HEK293T (cell line): ENCODE measurements at regions not wholly inside any gene's neighbourhood (a gene's known extent, or its start where the extent isn't known, plus 50 kb on each side); places are given as distances from the start of the nearest gene placed in this dataset.
"Not testable (repeated sequence)": the region's sequence is repeated elsewhere in the genome, so short reads cannot be mapped to it uniquely, and the experiment has no call there.

ENCODE experiments used
- CTCF ChIA-PET: fragments of 350-600 bp; formaldehyde crosslinking; extraction: SDS; loops from one replicate; lab custom pipeline; 2021; ENCODE audit warnings: antibody characterized with exemption, inconsistent platforms; lab: Yijun Ruan, JAX
- POLR2A ChIA-PET: fragments of 350-600 bp; formaldehyde crosslinking; extraction: SDS; loops from one replicate; lab custom pipeline; 2020; ENCODE audit warnings: antibody characterized with exemption, inconsistent platforms; lab: Yijun Ruan, JAX
- DNase-seq: peaks from one replicate; pipeline ENCODE4 v3.0.0; 2012; ENCODE audit warnings: mixed read lengths; ENCODE audit errors: extremely low spot score
- ARNT ChIP-seq: fragments of 450-650 bp; IDR thresholded peaks from 2 replicates; pipeline ENCODE4 v1.6.1; 2017; ENCODE audit warnings: mild to moderate bottlenecking
- BHLHE40 ChIP-seq: fragments of 450-650 bp; IDR thresholded peaks from 2 replicates; pipeline ENCODE4 v1.6.1; 2016; ENCODE audit warnings: mild to moderate bottlenecking, moderate library complexity, borderline replicate concordance
- CTBP1 ChIP-seq: fragments of 450-650 bp; IDR thresholded peaks from 2 replicates; pipeline ENCODE4 v1.6.1; 2016; ENCODE audit warnings: borderline replicate concordance
- ELF4 ChIP-seq: fragments of 450-650 bp; IDR thresholded peaks from 2 replicates; pipeline ENCODE4 v1.6.1; 2017; ENCODE audit warnings: antibody characterized with exemption
- FOXA1 ChIP-seq: fragments of 450-650 bp; IDR thresholded peaks from 2 replicates; pipeline ENCODE4 v1.6.1; 2016; ENCODE audit warnings: mild to moderate bottlenecking
- FOXK2 ChIP-seq: fragments of 450-650 bp; IDR thresholded peaks from 2 replicates; pipeline ENCODE4 v1.6.1; 2016; ENCODE audit warnings: mild to moderate bottlenecking
- FOXM1 ChIP-seq: fragments of 450-650 bp; IDR thresholded peaks from 2 replicates; pipeline ENCODE4 v1.6.1; 2017; ENCODE audit warnings: mild to moderate bottlenecking, borderline replicate concordance
- HDGF ChIP-seq: fragments of 450-650 bp; IDR thresholded peaks from 2 replicates; pipeline ENCODE4 v1.6.1; 2017; ENCODE audit warnings: antibody characterized with exemption, borderline replicate concordance
- L3MBTL2 ChIP-seq: fragments of 450-650 bp; conservative IDR thresholded peaks from 2 replicates; pipeline ENCODE4 v1.6.1; 2016; ENCODE audit warnings: mild to moderate bottlenecking
- LEF1 ChIP-seq: fragments of 450-650 bp; IDR thresholded peaks from 2 replicates; pipeline ENCODE4 v1.6.1; 2017; ENCODE audit warnings: mild to moderate bottlenecking, borderline replicate concordance
- NFRKB ChIP-seq: fragments of 450-650 bp; IDR thresholded peaks from 2 replicates; pipeline ENCODE4 v1.6.1; 2016; ENCODE audit warnings: mild to moderate bottlenecking, moderate library complexity
- PKNOX1 ChIP-seq: fragments of 450-650 bp; IDR thresholded peaks from 2 replicates; pipeline ENCODE4 v1.6.1; 2016
- SP1 ChIP-seq: fragments of 450-650 bp; IDR thresholded peaks from 2 replicates; pipeline ENCODE4 v1.6.1; 2017
- SUZ12 ChIP-seq: fragments of 450-650 bp; IDR thresholded peaks from 2 replicates; pipeline ENCODE4 v1.6.1; 2016; ENCODE audit warnings: mild to moderate bottlenecking
- TARDBP ChIP-seq: fragments of 450-650 bp; IDR thresholded peaks from 2 replicates; pipeline ENCODE4 v1.6.1; 2016
- ZNF384 ChIP-seq: fragments of 450-650 bp; IDR thresholded peaks from 2 replicates; pipeline ENCODE4 v1.6.1; 2016

GRCh38 chr13:50226515-50227155, 211.4 kb downstream of the KCNRG start:
- TF ChIP-seq PKNOX1 (no peak), CTBP1 (no peak), ZNF384 (no peak), L3MBTL2 (no peak), FOXK2 (no peak), NFRKB (no peak)
- DNase-seq, result no peak
- CTCF ChIA-PET, result no interaction called here
- POLR2A ChIA-PET, result interaction anchor here (0.9 kb wide), 1 partner anchor 100 kb away, joined by 3 read pairs; no protein-coding TSS in a partner anchor

- TF ChIP-seq ELF4 (no peak), FOXM1 (no peak), BHLHE40 (no peak)
- ChIA-PET CTCF (no interaction called here), POLR2A (interaction anchor here (0.9 kb wide), 1 partner anchor 101 kb away, joined by 3 read pairs; no protein-coding TSS in a partner anchor)
- DNase-seq, result no peak
These were observed 212.1 kb downstream of the KCNRG start for GRCh38 chr13:50227361-50227760.

GRCh38 chr13:50228527-50228926, 213.3 kb downstream of the KCNRG start:
- no peak for DNase-seq
- CTCF ChIA-PET, result no interaction called here
- TF ChIP-seq TARDBP (no peak), LEF1 (no peak), NFRKB (no peak), CTBP1 (no peak), SUZ12 (no peak), FOXA1 (no peak), ZNF384 (no peak), ELF4 (no peak), HDGF (no peak), L3MBTL2 (no peak), ARNT (no peak), FOXM1 (no peak), SP1 (no peak), PKNOX1 (no peak)
- POLR2A ChIA-PET, result no interaction called here

- no peak for TF ChIP-seq FOXK2
- no peak for TF ChIP-seq LEF1
- no peak for TF ChIP-seq L3MBTL2
- TF ChIP-seq FOXA1, result no peak
- TF ChIP-seq ARNT, result no peak
- ChIA-PET CTCF (no interaction called here), POLR2A (no interaction called here)
- DNase-seq, result no peak
These were observed 214.9 kb downstream of the KCNRG start for GRCh38 chr13:50229960-50230661.

- no peak for TF ChIP-seq ARNT
- TF ChIP-seq NFRKB, result no peak
- TF ChIP-seq CTBP1, result no peak
- TF ChIP-seq SUZ12, result no peak
- no peak for TF ChIP-seq FOXM1
- no peak for TF ChIP-seq ELF4
- no peak for TF ChIP-seq FOXA1
- TF ChIP-seq PKNOX1, result no peak
- ChIA-PET POLR2A (no interaction called here), CTCF (no interaction called here)
- no peak for DNase-seq
These were observed 215.4 kb downstream of the KCNRG start for GRCh38 chr13:50230662-50230978.

- POLR2A ChIA-PET, CTCF ChIA-PET, DNase-seq: not testable (repeated sequence)
These were observed 218.3 kb downstream of the KCNRG start for GRCh38 chr13:50233574-50233973.
